ENCODE measurements at regions not wholly inside any gene's neighbourhood (a gene's known extent, or its start where the extent isn't known, plus 50 kb on each side); places are given as distances from the start of the nearest gene placed in this dataset.

DNA sequence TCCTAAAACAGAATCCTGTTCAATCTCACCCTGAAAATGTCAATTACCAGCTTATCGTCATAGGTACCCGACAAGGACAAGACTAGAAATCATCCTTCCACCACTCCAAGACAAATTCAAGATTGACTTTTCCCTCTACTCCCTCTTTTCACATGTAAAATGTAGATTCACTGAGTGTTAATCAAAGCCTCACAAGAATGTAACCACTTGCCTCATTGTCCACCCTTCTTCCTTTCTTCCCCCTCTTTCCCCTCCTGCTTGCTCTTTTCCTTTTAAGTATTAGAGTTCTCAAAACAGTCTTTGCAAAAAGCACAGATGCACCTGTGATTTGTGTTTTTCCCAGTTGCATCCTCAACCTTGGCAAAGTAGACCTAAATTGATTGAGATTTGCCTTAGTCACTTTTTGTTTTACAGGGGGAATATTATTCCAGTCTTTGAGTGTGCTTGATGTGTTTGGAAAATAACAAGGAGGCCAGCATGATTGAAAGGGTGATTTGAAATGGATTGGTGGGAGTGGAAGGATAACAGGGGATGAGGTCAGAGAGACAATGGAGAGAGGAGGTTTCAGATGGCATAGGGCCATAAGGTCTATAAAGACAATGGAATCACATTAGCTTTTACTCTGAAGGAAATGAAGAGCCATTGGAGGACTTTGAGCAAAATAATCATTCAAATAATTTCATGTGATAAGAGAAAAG, 231.3 kb upstream of the TYRP1 start:
- FAIRE-seq, result no peak

- FAIRE-seq, result no peak
Measured at GRCh38 chr9:12462861-12463260, 230.3 kb upstream of the TYRP1 start.

GRCh38 chr9:12463641-12464040, 229.5 kb upstream of the TYRP1 start:
- no peak for FAIRE-seq

- no peak for FAIRE-seq
Measured at GRCh38 chr9:12464400-12464799, 228.8 kb upstream of the TYRP1 start.

DNA sequence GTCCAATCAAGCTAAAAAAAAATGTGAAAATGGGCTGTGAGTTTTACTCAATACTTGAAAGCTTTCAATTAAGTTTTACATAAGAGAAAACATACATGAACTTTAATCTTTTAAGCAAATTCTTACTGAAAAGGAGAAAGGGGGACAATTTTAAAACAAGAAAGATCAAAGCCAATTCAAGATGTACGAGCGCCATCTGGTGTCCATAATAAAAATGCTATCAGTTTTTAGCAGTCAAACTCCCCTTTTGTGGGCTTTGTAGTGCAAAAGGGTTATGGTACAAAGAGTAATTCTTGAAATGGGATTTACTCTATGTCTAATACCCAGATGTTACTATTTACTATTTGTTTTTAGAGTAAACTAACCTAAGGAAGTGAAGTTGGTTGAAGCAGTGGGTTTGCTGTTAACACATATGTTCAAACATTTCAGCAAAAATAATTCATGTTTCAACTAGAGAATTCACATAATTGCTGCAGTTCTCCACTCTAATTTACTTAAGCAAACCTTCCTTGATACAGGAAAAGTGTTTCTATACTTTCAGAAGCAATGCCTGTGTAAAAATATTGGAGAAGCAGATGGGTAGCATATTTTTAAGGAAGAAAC, 228.2 kb upstream of the TYRP1 start:
- FAIRE-seq, result no peak

GRCh38 chr9:12469084-12469483, 224.1 kb upstream of the TYRP1 start:
- FAIRE-seq, result no peak

- no peak for FAIRE-seq
Measured at GRCh38 chr9:12494411-12494810, 198.8 kb upstream of the TYRP1 start.

DNA sequence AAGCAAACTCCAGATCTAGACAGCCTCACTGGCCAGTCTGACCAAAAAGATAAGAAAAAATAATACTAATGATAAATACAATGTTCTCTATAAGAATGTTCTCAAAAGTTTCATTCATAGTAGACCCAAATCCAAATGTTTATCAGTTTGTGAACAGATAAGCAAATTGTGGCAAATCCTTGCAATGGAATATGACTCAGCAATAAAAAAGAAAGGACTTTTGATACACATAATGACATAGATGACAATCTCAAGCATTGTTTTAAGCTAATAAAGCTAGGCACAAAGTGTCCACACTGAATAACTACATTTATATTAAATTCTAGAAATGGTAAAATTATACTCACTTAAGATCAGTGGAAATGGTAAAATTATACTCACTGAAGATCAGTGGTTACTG, 195.4 kb upstream of the TYRP1 start:
- FAIRE-seq, result no peak

GRCh38 chr9:12502520-12502919, 190.7 kb upstream of the TYRP1 start:
- FAIRE-seq, result no peak

GRCh38 chr9:12503606-12504122, 189.5 kb upstream of the TYRP1 start:
- FAIRE-seq, result no peak

GRCh38 chr9:12510551-12510950, 182.6 kb upstream of the TYRP1 start:
- FAIRE-seq, result no peak

DNA sequence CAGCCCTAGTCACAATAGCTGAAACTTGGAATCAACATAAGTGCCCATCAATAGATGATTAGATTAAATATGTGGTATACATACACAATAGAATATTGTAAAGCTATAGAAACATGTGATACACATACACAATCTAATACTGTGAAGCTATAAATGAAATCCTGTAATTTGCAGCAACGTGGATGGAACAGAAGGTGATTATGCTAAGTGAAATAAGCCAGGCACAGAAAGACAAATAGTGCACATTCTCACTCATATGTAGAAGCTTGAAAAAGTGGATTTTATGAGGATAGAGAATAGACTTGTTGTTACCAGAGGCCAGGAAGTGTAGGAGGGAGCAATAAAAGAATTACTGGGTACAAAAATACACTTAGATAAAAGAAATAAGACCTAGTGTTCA, 181.5 kb upstream of the TYRP1 start:
- FAIRE-seq, result no peak

DNA sequence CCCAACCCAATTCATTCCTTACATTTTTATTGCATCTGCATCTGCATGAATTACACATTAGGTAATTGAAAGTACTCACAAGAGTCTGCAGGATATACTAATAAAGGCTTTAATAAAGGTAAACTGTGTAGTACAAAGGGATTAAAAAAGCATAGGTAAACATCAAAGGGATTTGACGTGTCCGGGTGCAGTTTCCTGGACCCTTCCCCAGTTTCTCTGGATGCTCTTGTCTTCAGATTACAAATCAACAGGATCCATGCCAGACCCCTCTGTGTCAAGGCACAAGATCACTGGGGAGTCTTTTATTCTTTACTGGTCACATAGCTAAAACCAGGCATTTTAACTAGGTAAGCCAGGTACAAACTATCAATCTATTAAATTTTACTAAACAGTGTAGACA, 177.2 kb upstream of the TYRP1 start:
- FAIRE-seq, result no peak

DNA sequence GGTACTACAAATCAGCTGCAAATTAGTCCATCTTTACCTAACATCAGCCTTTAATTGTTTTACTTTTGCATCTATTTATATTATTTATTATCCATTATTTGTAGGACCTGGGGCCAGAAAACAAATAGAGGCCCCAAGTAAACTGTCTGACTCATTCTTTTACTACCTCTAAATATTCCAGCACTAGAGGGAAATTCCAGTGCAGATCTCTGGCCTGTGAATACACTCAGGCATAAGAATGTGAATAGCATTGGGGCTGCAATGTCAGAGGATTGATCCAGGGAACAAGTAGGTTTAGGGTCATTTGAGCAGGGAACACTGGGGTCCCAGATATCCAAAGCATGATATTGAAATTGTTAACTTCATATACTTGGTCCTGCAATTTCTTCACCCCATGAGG, 176.6 kb upstream of the TYRP1 start:
- FAIRE-seq, result no peak

DNA sequence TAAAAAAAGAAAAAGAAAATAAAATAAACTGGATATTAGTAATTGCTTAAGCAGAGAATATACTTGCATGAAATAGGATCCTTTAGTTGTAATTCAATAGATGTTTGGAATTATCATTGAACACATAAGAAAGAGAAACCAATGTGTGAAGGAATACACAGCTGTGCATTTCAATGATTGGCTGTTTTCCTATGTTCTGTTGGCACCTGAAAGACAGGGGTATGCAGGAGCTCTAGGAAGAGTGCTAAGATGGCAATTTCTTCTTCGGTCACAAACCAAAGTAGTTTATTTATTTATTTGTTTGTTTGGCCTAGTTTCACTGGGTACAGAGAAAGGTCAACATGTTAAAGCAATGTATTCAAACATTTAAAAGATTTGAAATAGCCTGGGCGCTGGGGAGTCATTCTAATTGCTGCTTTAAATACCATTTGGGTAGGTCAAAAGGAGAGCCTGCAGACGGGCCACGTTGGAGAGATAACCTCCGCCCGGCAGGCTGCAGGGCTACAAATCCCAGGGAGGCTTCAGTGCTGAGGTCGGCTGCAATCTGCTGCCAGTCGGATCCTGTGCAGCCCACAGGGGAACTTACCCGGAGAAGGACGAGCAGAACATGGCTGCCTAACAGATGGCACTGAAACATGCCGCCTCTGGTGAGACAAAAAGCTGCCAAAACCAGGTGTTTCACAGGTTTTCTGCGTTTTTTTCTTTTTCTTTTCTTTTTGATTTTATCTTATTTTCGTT, 154.2 kb upstream of the TYRP1 start:
- FAIRE-seq, result no peak

GRCh38 chr9:12539580-12539975, 153.6 kb upstream of the TYRP1 start:
- no peak for FAIRE-seq

GRCh38 chr9:12544700-12545099, 148.5 kb upstream of the TYRP1 start:
- no peak for FAIRE-seq

- no peak for FAIRE-seq
Measured at GRCh38 chr9:12554636-12555035, 138.5 kb upstream of the TYRP1 start.

DNA sequence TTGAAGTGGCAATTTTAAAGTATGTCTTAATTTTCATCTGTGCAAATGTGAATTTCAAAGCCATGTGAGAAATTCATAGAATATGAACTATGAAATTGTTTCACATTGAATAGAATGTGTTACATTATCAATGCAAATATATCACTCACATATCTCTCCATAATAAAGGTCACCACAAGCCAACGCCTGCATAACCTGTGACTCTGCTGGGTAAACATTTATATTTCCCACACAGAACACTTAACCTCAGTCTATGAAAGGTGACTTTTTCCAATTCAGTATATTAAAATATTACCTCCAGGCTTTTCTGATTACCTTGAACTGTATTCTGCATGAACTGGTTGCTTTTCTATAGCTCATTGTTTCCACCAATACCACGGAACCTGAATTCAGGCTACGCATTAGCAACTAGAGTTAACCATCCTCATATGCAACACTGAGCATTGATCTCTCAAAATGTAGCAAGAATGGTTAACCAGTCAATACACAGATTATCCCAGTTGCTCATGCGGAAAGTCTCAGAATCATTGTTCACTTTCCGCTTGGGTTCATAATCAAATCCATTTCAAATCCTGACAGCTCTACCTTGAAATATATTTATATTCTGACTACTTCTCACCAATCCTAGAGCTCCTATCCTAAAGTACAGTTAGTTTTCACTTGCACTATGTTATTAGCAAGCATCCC, 126.6 kb upstream of the TYRP1 start:
- no peak for FAIRE-seq

- no peak for FAIRE-seq
Measured at GRCh38 chr9:12584656-12585522, 108.3 kb upstream of the TYRP1 start.

GRCh38 chr9:12595400-12595799, 97.8 kb upstream of the TYRP1 start:
- no peak for FAIRE-seq

DNA sequence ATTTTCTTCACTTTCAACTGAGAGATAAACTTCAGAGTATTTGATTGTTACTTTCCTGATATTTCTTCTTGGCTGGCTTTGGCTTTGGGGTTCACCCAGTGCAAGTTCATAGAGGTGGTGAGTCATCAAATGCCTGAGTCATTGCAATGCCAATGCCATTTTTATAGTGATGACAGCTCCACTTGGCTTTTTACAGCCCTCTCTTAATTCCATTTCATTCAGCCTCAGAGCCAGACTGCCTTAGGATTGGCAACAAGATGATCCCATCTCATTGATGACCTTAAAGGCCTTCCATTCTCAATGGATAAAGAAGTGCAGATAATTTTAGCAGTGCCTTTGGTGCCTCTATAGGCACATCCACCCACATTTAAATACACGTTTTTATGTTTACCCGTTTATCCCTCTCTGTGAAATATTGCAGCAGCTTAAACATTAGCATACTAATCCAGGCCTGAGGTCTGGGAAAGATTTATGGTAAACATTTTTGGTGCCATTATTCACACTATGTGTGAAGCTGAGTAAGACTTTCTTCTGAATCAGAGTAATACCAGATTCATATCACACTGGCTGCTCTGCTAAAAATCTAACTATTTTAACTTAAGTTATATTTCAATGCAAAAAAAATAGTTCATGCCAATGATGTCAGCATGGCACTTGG, 88.9 kb upstream of the TYRP1 start:
- FAIRE-seq, result no peak
